ENCODE measurements at regions not wholly inside any gene's neighbourhood (a gene's known extent, or its start where the extent isn't known, plus 50 kb on each side); places are given as distances from the start of the nearest gene placed in this dataset.

- TF ChIP-seq TERF1 (CRISPR knock-in tag; IDR thresholded peaks at IDR 0.05) (no peak), SETDB1 (CRISPR knock-in tag; IDR thresholded peaks at IDR 0.05; ENCODE audit: borderline replicate concordance) (no peak), ZNF430 (CRISPR knock-in tag; IDR thresholded peaks at IDR 0.05) (no peak), HNF4G (IDR thresholded peaks at IDR 0.05; ENCODE audit: borderline replicate concordance, low read depth, low read length) (no peak), HNF4G (CRISPR knock-in tag; IDR thresholded peaks at IDR 0.05; ENCODE audit: borderline replicate concordance, low read depth) (no peak), SRSF1 (optimal IDR thresholded peaks at IDR 0.05; ENCODE audit: low read depth, low read length) (no peak)
These were observed 163.8 kb upstream of the FBXL4 start (continued) for GRCh38 chr6:99111590-99111989.

- FAIRE-seq = no peak
- H3K79me2 ChIP-seq (ENCODE audit: insufficient read depth, low read length) = no peaks in the 10 kb centered on the region
- H2AFZ ChIP-seq (ENCODE audit: low read length) = no peak overlapping the region
- POLR2A ChIA-PET = no interaction called here
- CTCF ChIA-PET (ENCODE audit: low intra/inter-chr PET ratio, low total read pairs) = no interaction called here
- no peaks in the 10 kb centered on the region for H3K9me3 ChIP-seq (ENCODE audit: low read length)
- ATAC-seq = no peak
- H3K9ac ChIP-seq (ENCODE audit: insufficient read depth, low read depth, low read length) = no peak overlapping the region
- no peak overlapping the region for H3K27ac ChIP-seq (ENCODE audit: extremely low read length, insufficient read depth, low read length)
- no peak overlapping the region for H3K4me3 ChIP-seq (replicated peaks in 1 of 3; ENCODE audit: insufficient read depth in 1 of 3, low read depth in 2 of 3, low read length in 3 of 3)
- intact Hi-C loops (cut with micrococcal nuclease; ENCODE audit: unreplicated experiment) (no loop called here), in situ Hi-C loops (cut with HindIII; ENCODE audit: extremely low pct_ligation_motif_present, low pct_unique_long_range_greater_than_20kb) (loop anchor here (25.0 kb wide), 2 partner anchors 273 to 1623 kb away; partner anchors contain the start of gene POU3F2)
- DNase-seq (ENCODE audit: low spot score) = no peak
- no peaks in the 10 kb centered on the region for H4K20me1 ChIP-seq (ENCODE audit: insufficient read depth, low read length)
- H3K36me3 ChIP-seq (replicated peaks in 1 of 2; ENCODE audit: control insufficient read depth in 1 of 2, insufficient read depth in 2 of 2, low read length in 2 of 2) = no peaks in the 10 kb centered on the region
- H3K27me3 ChIP-seq (ENCODE audit: control insufficient read depth in 1 of 2, insufficient read depth in 2 of 2, low read length in 2 of 2) = no peaks in the 10 kb centered on the region
- 4% methylated on average over 3 of the region's 3 CpGs for WGBS (ENCODE audit: low lambda C conversion rate)
- H3K4me1 ChIP-seq (ENCODE audit: insufficient read depth, low read length) = no peaks in the 10 kb centered on the region
- H3K4me2 ChIP-seq (ENCODE audit: low read depth, low read length) = no peak overlapping the region
- BruUV-seq (replicated peaks) = no TSS peak
- no peak for TF ChIP-seq ZNF639 (CRISPR knock-in tag; conservative IDR thresholded peaks at IDR 0.05)
- no peak for TF ChIP-seq ZNF781 (CRISPR knock-in tag; IDR thresholded peaks at IDR 0.05; ENCODE audit: borderline replicate concordance, not compliant biosample characterization)
- no peak for TF ChIP-seq ZNF333 (CRISPR knock-in tag; IDR thresholded peaks at IDR 0.05; ENCODE audit: borderline replicate concordance)
- no peak for TF ChIP-seq TBL1XR1 (IDR thresholded peaks at IDR 0.05; ENCODE audit: borderline replicate concordance, low read length, partially characterized antibody)
- TF ChIP-seq ZMAT5 (CRISPR knock-in tag; IDR thresholded peaks at IDR 0.05; ENCODE audit: borderline replicate concordance, low read depth) = no peak
- no peak for TF ChIP-seq ZNF580 (CRISPR knock-in tag; IDR thresholded peaks at IDR 0.05; ENCODE audit: borderline replicate concordance, low read depth)
- no peak for TF ChIP-seq ARHGAP35 (CRISPR knock-in tag; IDR thresholded peaks at IDR 0.05; ENCODE audit: borderline replicate concordance)
- TF ChIP-seq RNF219 (CRISPR knock-in tag; IDR thresholded peaks at IDR 0.05) = no peak
- no peak for TF ChIP-seq SRSF1 (optimal IDR thresholded peaks at IDR 0.05; ENCODE audit: low read depth, low read length)
- TF ChIP-seq DBP (CRISPR knock-in tag; IDR thresholded peaks at IDR 0.05; ENCODE audit: not compliant biosample characterization) = no peak
These were observed 162.3 kb upstream of the FBXL4 start for GRCh38 chr6:99110029-99110428.
